ENCODE measurements at regions not wholly inside any gene's neighbourhood (a gene's known extent, or its start where the extent isn't known, plus 50 kb on each side); places are given as distances from the start of the nearest gene placed in this dataset.
A peak's percentile ranks its signal among the peaks of the same experiment; 100 is the strongest.
"Not testable (repeated sequence)": the region's sequence is repeated elsewhere in the genome, so short reads cannot be mapped to it uniquely, and the experiment has no call there.

DNA sequence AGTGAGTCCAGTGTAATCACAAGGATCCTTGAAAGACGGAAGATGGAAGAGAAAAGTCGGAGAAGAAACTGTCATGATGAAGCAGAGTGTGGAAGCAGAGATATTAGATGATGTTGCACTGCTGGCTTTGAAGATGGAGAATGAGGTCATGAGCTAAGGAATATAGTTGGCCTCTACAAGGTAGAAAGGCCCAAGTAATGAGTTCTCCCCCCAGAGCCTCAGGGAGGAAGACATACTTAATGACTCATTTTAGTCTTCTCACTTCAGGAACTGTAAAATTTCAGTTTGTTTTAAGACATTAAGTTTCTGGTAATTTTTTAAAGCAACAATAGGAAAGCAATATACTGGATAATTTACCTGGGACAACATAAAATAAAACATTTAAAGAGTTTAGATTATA, 1331.5 kb upstream of the PCDH20 start:
- TF ChIP-seq, protein P1, sequence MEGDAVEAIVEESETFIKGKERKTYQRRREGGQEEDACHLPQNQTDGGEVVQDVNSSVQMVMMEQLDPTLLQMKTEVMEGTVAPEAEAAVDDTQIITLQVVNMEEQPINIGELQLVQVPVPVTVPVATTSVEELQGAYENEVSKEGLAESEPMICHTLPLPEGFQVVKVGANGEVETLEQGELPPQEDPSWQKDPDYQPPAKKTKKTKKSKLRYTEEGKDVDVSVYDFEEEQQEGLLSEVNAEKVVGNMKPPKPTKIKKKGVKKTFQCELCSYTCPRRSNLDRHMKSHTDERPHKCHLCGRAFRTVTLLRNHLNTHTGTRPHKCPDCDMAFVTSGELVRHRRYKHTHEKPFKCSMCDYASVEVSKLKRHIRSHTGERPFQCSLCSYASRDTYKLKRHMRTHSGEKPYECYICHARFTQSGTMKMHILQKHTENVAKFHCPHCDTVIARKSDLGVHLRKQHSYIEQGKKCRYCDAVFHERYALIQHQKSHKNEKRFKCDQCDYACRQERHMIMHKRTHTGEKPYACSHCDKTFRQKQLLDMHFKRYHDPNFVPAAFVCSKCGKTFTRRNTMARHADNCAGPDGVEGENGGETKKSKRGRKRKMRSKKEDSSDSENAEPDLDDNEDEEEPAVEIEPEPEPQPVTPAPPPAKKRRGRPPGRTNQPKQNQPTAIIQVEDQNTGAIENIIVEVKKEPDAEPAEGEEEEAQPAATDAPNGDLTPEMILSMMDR (IDR thresholded peaks at IDR 0.05), result no peak

DNA sequence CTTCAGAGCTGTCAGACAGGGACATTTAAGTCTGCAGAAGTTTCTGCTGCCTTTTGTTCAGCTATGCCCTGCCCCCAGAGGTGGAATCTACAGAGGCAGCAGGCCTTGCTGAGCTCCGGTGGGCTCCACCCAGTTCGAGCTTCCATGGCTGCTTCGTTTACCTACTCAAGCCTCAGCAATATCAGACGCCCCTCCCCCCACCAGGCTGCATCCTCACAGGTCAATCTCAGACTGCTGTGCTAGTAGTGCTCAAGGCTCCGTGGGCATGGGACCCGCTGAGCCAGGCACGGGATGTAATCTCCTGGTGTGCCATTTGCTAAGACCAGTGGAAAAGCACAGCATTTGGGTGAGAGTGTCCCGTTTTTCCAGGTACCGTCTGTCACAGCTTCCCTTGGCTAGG, 1314.1 kb upstream of the PCDH20 start:
- H3K9me3 ChIP-seq (replicated peaks in 1 of 3); H3K4me1 ChIP-seq (replicated peaks in 1 of 2); H3K36me3 ChIP-seq (replicated peaks in 1 of 2); H3K4me3 ChIP-seq; H3K27me3 ChIP-seq; H3K27ac ChIP-seq; intact Hi-C loops (cut with DNase I): not testable (repeated sequence)
- 78 to 87% (median 82%) methylated on average over 8 to 9 of the region's 9 CpGs for WGBS, 4 donors
- peak in 1 of 7 donors; percentile 18 for DNase-seq

More for the DNA sequence above, 1331.5 kb upstream of the PCDH20 start:
- no peaks in the 10 kb centered on the region for H3K27me3 ChIP-seq
- H3K4me3 ChIP-seq, result no peak overlapping the region
- H3K27ac ChIP-seq, result no peak overlapping the region
- DNase-seq, result no peak
- 83 to 92% (median 86%) methylated on average over 2 of the region's 2 CpGs for WGBS, 4 donors
- no peaks in the 10 kb centered on the region for H3K4me1 ChIP-seq (replicated peaks in 1 of 2)
- H3K9me3 ChIP-seq (replicated peaks in 1 of 3), result no peaks in the 10 kb centered on the region
- H3K36me3 ChIP-seq (replicated peaks in 1 of 2), result no peaks in the 10 kb centered on the region
- intact Hi-C loops (cut with DNase I), result no loop called here

DNA sequence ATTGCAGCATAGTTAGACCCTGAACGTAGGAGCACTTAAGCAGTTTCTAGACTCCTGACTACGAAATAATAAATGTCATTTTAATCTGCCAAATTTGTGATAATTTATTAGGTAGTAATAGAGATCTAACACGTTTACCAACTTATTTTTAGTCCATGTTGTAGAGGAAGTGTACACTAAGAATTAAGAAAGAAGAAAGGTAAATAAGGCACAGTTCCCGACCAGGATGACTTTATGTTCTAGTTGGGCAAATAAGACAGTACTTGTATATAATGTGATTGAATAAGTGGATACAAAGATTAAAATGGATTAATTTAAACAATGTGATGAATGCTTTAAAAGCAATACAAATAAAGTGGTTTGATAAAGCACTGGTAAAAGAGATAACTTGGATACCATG, 1306.2 kb upstream of the PCDH20 start:
- DNase-seq, result no peak
- intact Hi-C loops (cut with DNase I), result no loop called here
- Histone ChIP-seq H3K9me3 (replicated peaks in 1 of 3) (no peaks in the 10 kb centered on the region), H3K4me3 (no peak overlapping the region), H3K27ac (no peak overlapping the region), H3K36me3 (replicated peaks in 1 of 2) (no peaks in the 10 kb centered on the region), H3K27me3 (no peaks in the 10 kb centered on the region), H3K4me1 (replicated peaks in 1 of 2) (no peaks in the 10 kb centered on the region)
- 42 to 58% (median 48%) methylated on average over 4 of the region's 4 CpGs for WGBS, 4 donors
- TF ChIP-seq, protein P1 (IDR thresholded peaks at IDR 0.05), result no peak
- no peak for TF ChIP-seq POLR2A (IDR thresholded peaks at IDR 0.05)

DNA sequence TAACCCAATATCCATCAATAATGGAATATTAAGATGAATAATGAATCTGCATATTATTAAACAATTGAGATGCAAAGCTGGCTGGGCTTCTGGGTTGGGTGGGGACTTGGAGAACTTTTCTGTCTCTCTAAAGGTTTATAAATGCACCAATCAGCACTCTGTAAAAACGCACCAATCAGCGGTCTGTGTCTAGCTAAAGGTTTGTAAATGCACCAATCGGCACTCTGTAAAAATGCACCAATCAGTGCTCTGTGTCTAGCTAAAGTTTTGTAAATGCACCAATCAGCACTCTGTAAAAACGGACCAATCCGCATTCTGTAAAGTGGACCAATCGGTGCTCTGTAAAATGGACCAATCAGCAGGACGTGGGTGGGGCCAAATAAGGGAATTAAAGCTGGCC, 1296.3 kb upstream of the PCDH20 start:
- H3K27me3 ChIP-seq; H3K4me1 ChIP-seq (replicated peaks in 1 of 2); intact Hi-C loops (cut with DNase I); H3K36me3 ChIP-seq (replicated peaks in 1 of 2); DNase-seq; H3K9me3 ChIP-seq (replicated peaks in 1 of 3); H3K4me3 ChIP-seq; H3K27ac ChIP-seq: not testable (repeated sequence)
- WGBS, 4 donors, result 75 to 83% (median 82%) methylated on average over 7 of the region's 7 CpGs

DNA sequence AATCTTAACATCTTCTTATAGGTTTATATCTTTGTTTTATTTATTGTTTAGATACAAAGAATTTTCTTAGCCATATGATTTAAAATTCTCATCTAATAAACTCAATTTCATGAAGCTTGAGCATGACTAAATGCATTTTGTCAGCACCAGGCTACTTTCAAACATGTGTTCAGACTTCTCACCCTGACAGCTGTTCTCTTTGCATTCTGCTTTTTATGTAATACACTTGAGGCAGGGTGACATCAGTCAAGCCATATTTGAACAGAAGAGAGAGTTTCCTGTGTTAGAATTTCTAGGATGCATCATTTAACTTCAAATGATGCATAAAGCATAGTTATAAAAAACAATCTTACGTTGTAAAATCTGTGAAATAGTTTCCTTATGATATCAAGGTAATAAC, 1295.1 kb upstream of the PCDH20 start:
- Histone ChIP-seq H3K9me3 (replicated peaks in 1 of 3) (peaks cover 0 to 3% (median 0%) of the 10 kb centered on the region in 3 donors), H3K27ac (no peak overlapping the region), H3K4me1 (replicated peaks in 1 of 2) (no peaks in the 10 kb centered on the region), H3K27me3 (no peaks in the 10 kb centered on the region), H3K4me3 (no peak overlapping the region), H3K36me3 (replicated peaks in 1 of 2) (no peaks in the 10 kb centered on the region)
- TF ChIP-seq, protein P1 (IDR thresholded peaks at IDR 0.05), result no peak
- no peak for TF ChIP-seq POLR2A (IDR thresholded peaks at IDR 0.05)
- 60 to 68% (median 63%) methylated on average over 1 of the region's 1 CpG for WGBS, 4 donors
- intact Hi-C loops (cut with DNase I), result no loop called here
- DNase-seq, result no peak
